ENCODE measurements at regions not wholly inside any gene's neighbourhood (a gene's known extent, or its start where the extent isn't known, plus 50 kb on each side); places are given as distances from the start of the nearest gene placed in this dataset.

DNA sequence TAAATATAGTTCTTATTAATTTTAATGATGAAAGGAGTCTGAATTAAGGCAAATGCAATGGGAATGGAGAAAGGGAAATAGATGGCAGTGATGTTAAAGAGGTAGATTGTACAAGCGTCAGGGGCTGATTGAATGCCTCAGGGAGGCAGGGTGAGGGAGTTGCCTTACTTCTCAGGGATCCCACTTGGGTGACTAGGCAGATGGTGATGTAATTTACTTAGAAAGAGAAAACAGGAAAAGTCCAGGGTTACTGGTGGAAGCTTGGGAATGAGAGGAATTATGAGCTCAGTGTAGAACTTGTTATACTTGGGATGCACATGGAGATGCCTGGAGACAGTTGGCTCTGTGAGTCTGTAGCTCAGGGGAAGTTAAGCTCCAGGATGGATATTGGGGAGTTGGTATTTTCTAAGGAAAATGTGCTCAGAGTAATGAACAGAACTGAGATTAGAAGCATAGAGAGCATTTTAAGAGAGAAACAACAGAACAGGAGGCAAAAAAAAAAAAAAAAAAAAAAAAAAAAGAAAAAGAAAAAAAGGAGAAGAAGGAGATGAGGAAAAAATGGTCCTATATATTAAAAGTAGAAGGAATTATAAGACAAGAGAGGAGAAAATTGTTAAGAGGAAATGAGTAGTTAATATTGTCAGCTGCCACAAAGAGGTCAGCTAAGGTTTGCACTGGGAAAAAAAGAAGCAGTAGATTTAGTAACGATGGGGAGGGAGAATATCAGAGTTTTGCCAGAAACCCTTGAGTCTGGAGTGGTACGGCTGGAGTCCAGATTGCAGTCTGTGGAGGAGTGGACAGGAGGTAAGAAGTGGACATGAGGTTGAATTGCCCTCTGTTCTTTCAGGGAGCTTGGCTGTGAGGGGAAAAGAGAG, 88.0 kb upstream of the ELL2 start:
- Histone ChIP-seq H3K4me3 (no peak overlapping the region), H4K20me1 (ENCODE audit: insufficient read depth) (no peaks in the 10 kb centered on the region), H3K4me2 (no peak overlapping the region), H3F3A (ENCODE audit: insufficient read depth, low read depth) (no peaks in the 10 kb centered on the region), H3K36me3 (ENCODE audit: low read depth) (no peaks in the 10 kb centered on the region), H3K79me2 (ENCODE audit: low read depth) (no peaks in the 10 kb centered on the region), H3K9me2 (ENCODE audit: insufficient read depth) (no peaks in the 10 kb centered on the region; the same call in 1 of the 2 replicates), H2AFZ (no peak overlapping the region), H3K9me3 (ENCODE audit: insufficient read depth, low read depth) (no peaks in the 10 kb centered on the region), H3K27me3 (ENCODE audit: insufficient read depth, low read depth) (no peaks in the 10 kb centered on the region), H3K4me1 (replicated peaks; ENCODE audit: insufficient read depth) (no peaks in the 10 kb centered on the region), H3K27ac (no peak overlapping the region)
- intact Hi-C loops (cut with micrococcal nuclease; ENCODE audit: unreplicated experiment): no loop called here
- no TSS peak for BruUV-seq (replicated peaks)
- DNase-seq: no peak
- TF ChIP-seq, protein P1, sequence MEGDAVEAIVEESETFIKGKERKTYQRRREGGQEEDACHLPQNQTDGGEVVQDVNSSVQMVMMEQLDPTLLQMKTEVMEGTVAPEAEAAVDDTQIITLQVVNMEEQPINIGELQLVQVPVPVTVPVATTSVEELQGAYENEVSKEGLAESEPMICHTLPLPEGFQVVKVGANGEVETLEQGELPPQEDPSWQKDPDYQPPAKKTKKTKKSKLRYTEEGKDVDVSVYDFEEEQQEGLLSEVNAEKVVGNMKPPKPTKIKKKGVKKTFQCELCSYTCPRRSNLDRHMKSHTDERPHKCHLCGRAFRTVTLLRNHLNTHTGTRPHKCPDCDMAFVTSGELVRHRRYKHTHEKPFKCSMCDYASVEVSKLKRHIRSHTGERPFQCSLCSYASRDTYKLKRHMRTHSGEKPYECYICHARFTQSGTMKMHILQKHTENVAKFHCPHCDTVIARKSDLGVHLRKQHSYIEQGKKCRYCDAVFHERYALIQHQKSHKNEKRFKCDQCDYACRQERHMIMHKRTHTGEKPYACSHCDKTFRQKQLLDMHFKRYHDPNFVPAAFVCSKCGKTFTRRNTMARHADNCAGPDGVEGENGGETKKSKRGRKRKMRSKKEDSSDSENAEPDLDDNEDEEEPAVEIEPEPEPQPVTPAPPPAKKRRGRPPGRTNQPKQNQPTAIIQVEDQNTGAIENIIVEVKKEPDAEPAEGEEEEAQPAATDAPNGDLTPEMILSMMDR (conservative IDR thresholded peaks at IDR 0.05): no peak
- TF ChIP-seq EZH2 (IDR thresholded peaks at IDR 0.05; ENCODE audit: low read depth): no peak
- ChIA-PET CTCF (interaction anchor here (0.7 kb wide), 1 partner anchor 179 kb away, joined by 6 read pairs; no protein-coding TSS in a partner anchor), POLR2A (ENCODE audit: unreplicated experiment) (interaction anchor here (0.6 to 0.7 kb wide), 2 partner anchors 178 to 612 kb away, joined by 3 to 36 read pairs; partner anchors contain the start of gene CAST)

DNA sequence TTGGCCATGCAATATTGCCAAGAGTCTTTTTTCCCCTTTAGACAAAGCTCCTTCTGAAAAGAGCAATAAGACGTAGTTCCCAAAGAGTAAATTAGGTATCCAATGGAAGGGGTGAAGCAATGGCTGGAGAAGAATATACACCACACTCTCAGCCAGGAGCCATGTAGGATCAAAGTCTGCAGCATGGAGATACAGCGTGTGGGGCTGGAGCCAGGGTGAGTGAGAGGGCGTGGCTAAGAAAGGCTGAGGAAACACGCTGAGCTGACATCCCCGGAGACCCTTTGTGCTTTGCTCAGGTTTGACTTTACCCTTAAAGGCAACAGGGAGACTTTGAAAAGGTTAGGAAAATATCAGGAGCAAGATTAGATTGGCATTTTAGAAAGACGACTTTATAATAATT, 87.1 kb upstream of the ELL2 start:
- no peak overlapping the region for H3K4me2 ChIP-seq
- H3F3A ChIP-seq (ENCODE audit: insufficient read depth, low read depth): no peaks in the 10 kb centered on the region
- no TSS peak for BruUV-seq (replicated peaks)
- no peaks in the 10 kb centered on the region for H3K9me3 ChIP-seq (ENCODE audit: insufficient read depth, low read depth)
- DNase-seq: no peak
- H3K36me3 ChIP-seq (ENCODE audit: low read depth): no peaks in the 10 kb centered on the region
- H3K27me3 ChIP-seq (ENCODE audit: insufficient read depth, low read depth): no peaks in the 10 kb centered on the region
- H3K27ac ChIP-seq: no peak overlapping the region
- H3K9me2 ChIP-seq (ENCODE audit: insufficient read depth): no peaks in the 10 kb centered on the region; the same call in 1 of the 2 replicates
- intact Hi-C loops (cut with micrococcal nuclease; ENCODE audit: unreplicated experiment): no loop called here
- TF ChIP-seq, protein P1 (conservative IDR thresholded peaks at IDR 0.05): no peak
- no peak for TF ChIP-seq EZH2 (IDR thresholded peaks at IDR 0.05; ENCODE audit: low read depth)
- no peaks in the 10 kb centered on the region for H3K79me2 ChIP-seq (ENCODE audit: low read depth)
- H3K4me3 ChIP-seq: no peak overlapping the region
- CTCF ChIA-PET: no interaction called here
- POLR2A ChIA-PET (ENCODE audit: unreplicated experiment): no interaction called here
- H3K4me1 ChIP-seq (replicated peaks; ENCODE audit: insufficient read depth): no peaks in the 10 kb centered on the region
- no peak overlapping the region for H2AFZ ChIP-seq
- no peaks in the 10 kb centered on the region for H4K20me1 ChIP-seq (ENCODE audit: insufficient read depth)

DNA sequence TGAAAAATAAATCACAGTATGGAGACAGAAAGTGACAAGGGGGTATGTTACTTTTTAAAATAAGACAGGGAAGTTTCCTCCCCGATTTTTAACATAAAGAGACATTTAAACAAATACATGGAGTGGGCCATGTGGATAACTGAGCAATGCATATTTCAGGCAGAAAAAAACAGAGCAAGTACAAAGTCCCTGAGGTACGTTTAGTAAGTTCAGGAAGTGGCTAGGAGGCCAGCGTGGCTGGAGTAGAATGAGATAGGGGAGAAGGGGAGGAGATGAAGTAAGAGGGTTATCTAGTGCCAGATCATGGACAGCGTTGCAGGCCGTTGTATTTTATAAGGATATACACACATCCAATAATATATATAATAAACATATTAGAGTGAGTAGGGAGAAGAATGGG, 84.2 kb upstream of the ELL2 start:
- Histone ChIP-seq H3K79me2 (ENCODE audit: low read depth) (no peaks in the 10 kb centered on the region), H3K4me2 (no peak overlapping the region), H3K9me3 (ENCODE audit: insufficient read depth, low read depth) (no peaks in the 10 kb centered on the region), H3K27me3 (ENCODE audit: insufficient read depth, low read depth) (no peaks in the 10 kb centered on the region), H3K36me3 (ENCODE audit: low read depth) (no peaks in the 10 kb centered on the region), H3K4me3 (no peak overlapping the region), H3K4me1 (replicated peaks; ENCODE audit: insufficient read depth) (no peaks in the 10 kb centered on the region), H3F3A (ENCODE audit: insufficient read depth, low read depth) (no peaks in the 10 kb centered on the region), H4K20me1 (ENCODE audit: insufficient read depth) (no peaks in the 10 kb centered on the region), H2AFZ (no peak overlapping the region), H3K9me2 (ENCODE audit: insufficient read depth) (no peaks in the 10 kb centered on the region; the same call in 1 of the 2 replicates), H3K27ac (no peak overlapping the region)
- CTCF ChIA-PET: no interaction called here
- intact Hi-C loops (cut with micrococcal nuclease; ENCODE audit: unreplicated experiment): no loop called here
- BruUV-seq (replicated peaks): no TSS peak
- no peak for TF ChIP-seq EZH2 (IDR thresholded peaks at IDR 0.05; ENCODE audit: low read depth)
- TF ChIP-seq, protein P1 (conservative IDR thresholded peaks at IDR 0.05): no peak
- DNase-seq: no peak
- POLR2A ChIA-PET (ENCODE audit: unreplicated experiment): no interaction called here
